HG02763 (cell line): ENCODE measurements at regions not wholly inside any gene's neighbourhood (a gene's known extent, or its start where the extent isn't known, plus 50 kb on each side); places are given as distances from the start of the nearest gene placed in this dataset.
"Not testable (repeated sequence)": the region's sequence is repeated elsewhere in the genome, so short reads cannot be mapped to it uniquely, and the experiment has no call there.

ENCODE experiments used
- ATAC-seq: cut with Tn5 transposase; IDR thresholded peaks from one replicate; pipeline ENCODE4 v1.9.1; 2021; ENCODE audit warnings: mild to moderate bottlenecking, moderate library complexity; ENCODE audit not compliant: unreplicated experiment

DNA sequence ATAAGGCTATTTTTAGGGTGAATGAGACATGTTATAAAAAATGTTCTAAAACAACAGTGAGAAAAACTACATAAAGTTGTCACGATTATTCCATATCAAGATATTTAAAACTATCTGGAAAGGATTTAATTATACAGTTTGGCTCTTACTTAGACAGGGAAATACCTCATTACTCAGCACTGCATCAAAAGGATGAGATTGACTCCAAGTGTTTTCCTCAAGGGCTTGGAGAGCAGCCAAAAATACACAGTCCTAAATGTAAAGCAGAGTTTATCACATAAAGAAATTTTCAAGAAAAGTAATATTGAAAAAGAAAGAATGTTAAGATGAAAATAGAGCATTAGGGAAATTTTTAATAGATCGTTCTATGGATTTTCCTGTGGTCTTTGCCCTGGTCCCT lies 285.5 kb upstream of the NETO1 start:
- no peak for ATAC-seq

DNA sequence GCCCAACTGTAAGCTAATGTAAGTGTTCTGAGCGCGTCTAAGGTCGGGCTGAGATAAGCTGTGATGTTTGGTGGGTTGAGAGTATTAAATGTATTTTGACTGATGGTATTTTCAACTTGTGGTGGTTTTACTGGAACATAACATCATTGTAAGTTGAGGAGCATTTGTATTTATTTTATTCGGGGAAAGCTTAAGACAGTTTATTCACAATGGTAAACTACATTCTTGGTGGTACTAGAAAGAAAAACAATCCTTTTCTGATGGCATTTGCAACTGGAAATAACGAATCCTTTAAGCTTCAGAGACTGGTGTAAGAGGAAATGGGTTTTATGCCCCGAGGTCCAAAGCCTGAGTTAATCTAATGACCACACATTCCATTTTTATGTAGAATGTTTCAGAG lies 283.3 kb upstream of the NETO1 start:
- ATAC-seq = no peak

GRCh38 chr18:73150199-73150598 lies 282.4 kb upstream of the NETO1 start:
- no peak for ATAC-seq

- ATAC-seq = no peak
Measured at GRCh38 chr18:73147590-73147989, 279.8 kb upstream of the NETO1 start.

DNA sequence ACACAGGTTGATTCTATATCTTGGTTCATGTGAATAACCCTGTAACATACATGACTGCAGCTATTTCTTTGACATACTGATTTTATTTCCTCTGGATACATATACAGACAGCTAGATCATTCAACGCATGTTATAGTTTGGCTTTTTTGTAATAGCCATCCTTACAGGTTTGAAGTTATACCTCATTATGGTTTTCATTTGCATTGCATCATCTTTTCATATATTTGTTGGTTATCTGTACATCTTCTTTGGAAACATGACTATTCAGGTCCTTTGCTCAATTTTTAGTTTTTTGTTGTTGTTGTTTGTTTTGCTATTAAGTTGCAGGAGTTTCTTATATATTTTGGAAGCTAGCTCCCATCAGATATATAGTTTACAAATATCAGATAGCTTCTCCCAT lies 276.2 kb upstream of the NETO1 start:
- ATAC-seq = no peak

DNA sequence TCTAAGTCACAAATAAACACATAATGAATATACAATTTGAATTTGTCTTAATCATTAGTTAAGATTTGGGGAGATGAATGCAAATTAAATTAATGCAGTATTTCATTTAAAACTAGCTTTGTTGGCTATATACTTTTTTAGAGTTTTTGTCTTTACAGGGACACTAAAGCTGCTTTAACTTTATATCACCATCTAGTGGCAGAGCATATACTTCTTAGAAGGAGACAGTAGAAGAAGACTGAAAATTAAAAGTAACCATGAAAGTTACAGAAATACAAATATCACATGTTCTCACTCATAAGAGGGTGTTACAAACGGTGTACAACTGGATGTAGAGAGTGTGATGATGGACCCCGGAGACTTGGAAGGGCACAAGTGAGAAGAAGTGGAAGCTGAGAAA lies 268.3 kb upstream of the NETO1 start:
- no peak for ATAC-seq

- ATAC-seq = no peak
Measured at GRCh38 chr18:73124175-73124574, 256.4 kb upstream of the NETO1 start.

GRCh38 chr18:73121207-73121606 lies 253.4 kb upstream of the NETO1 start:
- no peak for ATAC-seq

GRCh38 chr18:73120626-73121025 lies 252.8 kb upstream of the NETO1 start:
- no peak for ATAC-seq

- no peak for ATAC-seq
Measured at GRCh38 chr18:73119574-73119973, 251.8 kb upstream of the NETO1 start.

- ATAC-seq = no peak
Measured at GRCh38 chr18:73118121-73118816, 250.5 kb upstream of the NETO1 start.

DNA sequence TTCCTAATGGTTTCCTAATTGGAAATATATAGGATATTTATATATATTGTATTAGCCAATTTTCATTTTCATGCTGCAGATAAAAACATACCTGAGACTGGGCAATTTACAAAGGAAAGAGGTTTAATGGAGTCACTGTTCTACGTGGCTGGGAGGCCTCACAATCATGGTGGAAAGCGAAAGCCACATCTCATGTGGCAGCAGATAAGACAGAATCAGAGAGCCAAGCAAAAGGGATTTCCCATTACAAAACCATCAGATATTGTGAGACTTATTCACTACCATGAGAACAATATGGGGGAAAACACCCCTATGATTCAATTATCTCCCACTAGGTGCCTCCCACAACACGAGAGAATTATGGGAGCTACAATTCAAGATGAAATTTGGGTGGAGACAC lies 242.5 kb upstream of the NETO1 start:
- ATAC-seq = no peak

DNA sequence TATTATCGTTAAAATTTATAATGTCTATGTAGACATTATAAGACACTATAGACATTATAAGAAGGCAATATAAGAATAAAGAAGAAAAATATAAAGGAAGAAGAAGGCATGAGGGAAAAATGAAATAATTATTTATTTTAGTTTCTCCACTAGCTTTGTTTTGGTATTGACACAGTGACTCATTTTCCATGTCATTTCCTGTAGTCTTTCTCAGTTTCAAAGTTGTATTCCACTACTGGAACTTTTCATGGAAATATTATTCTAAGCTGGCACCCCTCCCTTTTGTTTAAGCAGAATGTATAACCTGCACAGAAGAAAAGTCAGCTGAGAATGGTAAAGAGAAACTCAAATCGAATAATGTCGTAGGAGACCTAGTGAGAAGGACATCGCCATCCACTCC lies 234.2 kb upstream of the NETO1 start:
- ATAC-seq = no peak

GRCh38 chr18:73101491-73101890 lies 233.7 kb upstream of the NETO1 start:
- not testable (repeated sequence) for ATAC-seq

DNA sequence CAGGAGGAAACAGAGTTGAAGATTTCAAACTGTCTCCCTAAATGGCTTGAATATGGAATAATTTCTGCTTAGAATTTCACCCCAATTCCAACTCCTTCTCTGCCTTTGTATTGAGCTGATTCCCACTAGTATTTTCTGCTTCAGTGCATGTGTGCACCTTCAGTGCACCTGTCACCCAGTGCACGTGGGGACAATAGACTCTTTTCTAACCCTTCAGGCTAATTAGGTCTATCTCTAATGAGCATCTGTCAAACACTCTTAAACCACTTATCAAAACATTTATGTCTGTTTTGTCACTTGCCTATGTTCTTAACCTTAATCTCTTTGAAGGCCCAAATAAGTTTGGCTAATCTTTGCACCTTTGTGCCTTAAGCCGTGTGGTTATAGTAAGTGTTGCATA lies 232.0 kb upstream of the NETO1 start:
- ATAC-seq = no peak

DNA sequence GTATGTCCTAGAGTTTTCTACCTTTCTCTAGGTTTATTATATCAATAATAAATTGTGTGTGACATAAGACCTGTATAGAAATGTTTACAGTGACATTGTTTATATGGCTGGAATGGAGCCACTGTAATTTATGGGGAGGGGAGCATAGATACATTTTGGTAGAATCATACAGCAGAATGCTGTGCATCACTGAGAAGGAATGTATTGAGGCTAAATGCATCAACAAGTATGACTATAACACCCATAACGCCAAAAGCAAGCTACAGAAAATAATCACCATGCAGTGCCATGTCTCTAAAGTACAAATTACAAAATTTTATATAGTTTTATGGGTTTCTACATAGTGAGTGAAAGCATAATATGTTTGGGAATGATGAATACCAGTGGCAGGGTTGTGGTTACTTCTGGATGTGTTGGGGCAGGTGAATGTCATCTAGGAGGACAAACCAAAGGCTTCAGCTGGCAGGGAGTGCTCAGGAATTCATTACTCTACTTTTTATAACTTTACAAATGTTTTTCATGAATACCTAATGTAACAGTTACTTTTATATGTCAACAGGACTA lies 226.0 kb upstream of the NETO1 start:
- ATAC-seq = no peak

GRCh38 chr18:73088445-73088844 lies 220.7 kb upstream of the NETO1 start:
- no peak for ATAC-seq

DNA sequence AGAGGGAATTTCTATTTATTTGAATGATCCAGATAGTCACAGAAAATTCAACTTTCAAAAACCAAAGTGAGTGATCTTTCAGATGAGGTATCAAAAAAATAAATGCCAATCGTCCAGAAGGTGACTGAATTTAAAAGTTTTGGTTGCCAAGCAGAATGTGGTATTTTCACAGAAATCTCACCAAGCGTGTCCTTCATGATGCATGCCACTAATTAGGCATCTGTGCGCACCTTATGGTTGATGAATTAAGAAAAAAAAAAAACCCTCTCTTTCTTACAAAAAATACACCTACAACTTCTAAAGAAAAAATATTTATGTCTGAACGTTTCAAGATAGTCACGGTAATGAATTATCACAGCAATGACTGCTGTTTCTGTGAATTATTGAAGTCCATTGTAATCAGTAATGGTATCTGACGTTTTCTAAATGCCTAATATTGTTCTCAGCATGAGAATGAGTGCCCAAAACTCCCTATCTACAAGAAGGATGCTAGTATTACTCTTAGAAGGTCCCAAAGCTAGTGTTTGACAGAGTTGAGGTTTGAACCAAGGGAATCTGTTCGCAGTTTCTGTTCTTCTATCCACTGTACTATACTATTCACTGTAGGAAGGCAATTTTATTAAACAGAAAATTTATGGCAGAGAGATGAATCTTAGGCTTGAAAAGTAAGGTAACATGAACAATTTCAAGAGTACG lies 219.6 kb upstream of the NETO1 start:
- no peak for ATAC-seq

GRCh38 chr18:73079920-73080319 lies 212.1 kb upstream of the NETO1 start:
- no peak for ATAC-seq

GRCh38 chr18:73060666-73061288 lies 193.0 kb upstream of the NETO1 start:
- ATAC-seq = no peak

- no peak for ATAC-seq
Measured at GRCh38 chr18:73059280-73059679, 191.5 kb upstream of the NETO1 start.

DNA sequence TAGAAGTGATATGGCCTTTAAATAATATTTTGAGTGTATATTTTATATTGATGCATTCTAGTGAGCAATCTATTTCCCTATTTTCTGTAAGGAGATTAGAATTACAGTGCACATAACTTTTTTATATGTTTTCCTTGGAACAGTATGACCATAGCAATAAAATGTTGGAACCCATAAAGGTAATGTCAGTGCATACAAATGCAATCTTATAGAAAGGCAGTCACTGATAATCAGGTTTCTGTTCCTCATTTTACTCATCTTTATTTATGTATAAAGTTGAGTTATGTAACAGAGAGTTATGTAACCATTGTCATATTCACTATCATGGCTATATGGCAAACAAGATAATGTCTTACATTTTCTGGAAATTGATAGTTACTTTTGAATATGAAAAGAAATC lies 179.9 kb upstream of the NETO1 start:
- ATAC-seq = no peak
